HepG2 (cell line): ENCODE measurements at regions not wholly inside any gene's neighbourhood (a gene's known extent, or its start where the extent isn't known, plus 50 kb on each side); places are given as distances from the start of the nearest gene placed in this dataset.

Source experiments
- ATAC-seq: fragments of 200-7000 bp; cut with Tn5 transposase; 3 replicates; pipeline ENCODE4 v1.9.1; 2020; ENCODE audit warnings: mild to moderate bottlenecking, moderate library complexity
- BruUV-seq: library from RNA; stranded (reverse); fragments of 400-500 nt; replicated peaks from 2 replicates; lab custom pipeline; 2021; lab: Mats Ljungman, UMichigan
- CTCF ChIA-PET: fragments of 300-600 bp; formaldehyde crosslinking; extraction: SDS; loops from one replicate; lab custom pipeline; 2021; ENCODE audit warnings: low total read pairs, inconsistent platforms, low intra/inter-chr PET ratio; lab: Yijun Ruan, JAX
- POLR2A ChIA-PET: fragments of 350-600 bp; sonication (Branson Sonifier 250); formaldehyde crosslinking; loops from one replicate; lab custom pipeline; 2020; ENCODE audit warnings: antibody characterized with exemption, inconsistent platforms; lab: Yijun Ruan, JAX
- DNase-seq: peaks from one replicate; pipeline ENCODE4 v3.0.0-alpha.2; 2015; ENCODE audit warnings: low spot score
- FAIRE-seq: peaks from 3 replicates; lab custom pipeline; 2011; peaks lifted over from hg19 to GRCh38; lab: Jason Lieb, UNC
- H2AFZ ChIP-seq: one replicate; pipeline ENCODE4 v1.6.1; 2011; ENCODE audit warnings: low read length, inconsistent platforms
- H3K27ac ChIP-seq: fragments of 300-600 bp; 3 replicates; pipeline ENCODE4 v1.8.0; 2011; ENCODE audit warnings: mixed run types, mild to moderate bottlenecking, mixed read lengths, low read length, inconsistent platforms; ENCODE audit not compliant: insufficient read depth; ENCODE audit errors: extremely low read length
- H3K27me3 ChIP-seq, 2 experiments: fragments of 200-600 bp in 1 of 2; 2 replicates in 1 of 2; 3 replicates in 1 of 2; pipeline versions ENCODE4 v1.6.0 to v1.8.0; 2011; ENCODE audit warnings: low read length in 2 of 2, mild to moderate bottlenecking in 2 of 2, moderate library complexity in 2 of 2, inconsistent platforms in 1 of 2; ENCODE audit not compliant: insufficient read depth in 2 of 2, control insufficient read depth in 1 of 2
- H3K36me3 ChIP-seq, 2 experiments: fragments of 200-600 bp in 1 of 2; replicated peaks in 1 of 2; 2 replicates in 1 of 2; 3 replicates in 1 of 2; pipeline versions ENCODE4 v1.5.1 to v1.8.0; 2011; ENCODE audit warnings: low read length in 2 of 2, inconsistent platforms in 1 of 2; ENCODE audit not compliant: insufficient read depth in 2 of 2, control insufficient read depth in 1 of 2
- H3K4me1 ChIP-seq: 2 replicates; pipeline ENCODE4 v1.5.1; 2012; ENCODE audit warnings: low read length, inconsistent platforms; ENCODE audit not compliant: insufficient read depth
- H3K4me2 ChIP-seq: 2 replicates; pipeline ENCODE4 v1.6.0; 2011; ENCODE audit warnings: low read depth, low read length, inconsistent platforms
- H3K4me3 ChIP-seq, 3 experiments: fragments of 200-600 bp in 1 of 3; sonication (generic), shearing (Covaris generic) in 1 of 3; replicated peaks in 1 of 3; 2 replicates each; pipeline ENCODE4 v1.5.1; 2011 to 2016; ENCODE audit warnings: low read length in 3 of 3, inconsistent platforms in 2 of 3, low read depth in 2 of 3, mild to moderate bottlenecking in 2 of 3, control low read depth in 1 of 3, mixed read lengths in 1 of 3; ENCODE audit not compliant: insufficient read depth in 1 of 3
- H3K79me2 ChIP-seq: one replicate; pipeline ENCODE4 v1.6.1; 2011; ENCODE audit warnings: low read length, inconsistent platforms; ENCODE audit not compliant: insufficient read depth
- H3K9ac ChIP-seq: 2 replicates; pipeline ENCODE4 v1.6.0; 2011; ENCODE audit warnings: mild to moderate bottlenecking, low read depth, low read length, inconsistent platforms; ENCODE audit not compliant: insufficient read depth
- H3K9me3 ChIP-seq: 2 replicates; pipeline ENCODE4 v1.5.1; 2012; ENCODE audit warnings: mild to moderate bottlenecking, low read length
- H4K20me1 ChIP-seq: 2 replicates; pipeline ENCODE4 v1.6.0; 2011; ENCODE audit warnings: inconsistent platforms, mild to moderate bottlenecking, low read length, moderate library complexity; ENCODE audit not compliant: insufficient read depth
- ATF7 ChIP-seq, 2 experiments: fragments of 450-650 bp in 1 of 2; sonication (generic) in 1 of 2; formaldehyde crosslinking in 1 of 2; IDR thresholded peaks; 2 replicates each; pipeline versions ENCODE4 v1.4.0 to v1.6.1; 2016 to 2020; ENCODE audit warnings: antibody characterized with exemption in 1 of 2, mild to moderate bottlenecking in 1 of 2, missing genetic modification reagents in 1 of 2
- EZH2 ChIP-seq: conservative IDR thresholded peaks from 2 replicates; pipeline ENCODE4 v1.6.1; 2012; ENCODE audit warnings: mild to moderate bottlenecking, low read depth, low read length, moderate library complexity
- ZBTB21 ChIP-seq: sonication (generic); formaldehyde crosslinking; IDR thresholded peaks from 2 replicates; pipeline ENCODE4 v1.4.0; 2020; ENCODE audit warnings: missing genetic modification reagents
- ZFAT ChIP-seq: sonication (generic); formaldehyde crosslinking; conservative IDR thresholded peaks from 2 replicates; pipeline ENCODE4 v1.8.1; 2023; ENCODE audit warnings: missing genetic modification reagents, inconsistent platforms
- ZNF224 ChIP-seq: sonication (generic); formaldehyde crosslinking; IDR thresholded peaks from 2 replicates; pipeline ENCODE4 v1.5.0; 2020; ENCODE audit warnings: mild to moderate bottlenecking, missing genetic modification reagents
- ZNF564 ChIP-seq: sonication (generic); formaldehyde crosslinking; IDR thresholded peaks from 2 replicates; pipeline ENCODE4 v1.8.1; 2023; ENCODE audit warnings: mild to moderate bottlenecking, missing genetic modification reagents
- WGBS: methylation state at CpG from one replicate; pipeline ENCODE4 v1.1.6; 2017; ENCODE audit warnings: low lambda C conversion rate; 5-methylcytosine and 5-hydroxymethylcytosine counted together
- in situ Hi-C: cut with HindIII; loops from 2 replicates; pipeline ENCODE4 v1.10.0; 2017; ENCODE audit warnings: low pct_unique_long_range_greater_than_20kb; ENCODE audit not compliant: extremely low pct_ligation_motif_present
- intact Hi-C: fragments of 100-400 bp; cut with micrococcal nuclease; formaldehyde crosslinking; loops from one replicate; pipeline ENCODE4 v1.10.0; 2022; ENCODE audit not compliant: unreplicated experiment
- TF ChIP-seq, protein P1 (sequence below): IDR thresholded peaks from 2 replicates; pipeline ENCODE4 v1.6.1; 2016; ENCODE audit warnings: missing biosample characterization, missing genetic modification reagents, low read depth
- TF ChIP-seq, protein P2 (sequence below): sonication (generic); formaldehyde crosslinking; IDR thresholded peaks from 2 replicates; pipeline ENCODE4 v1.4.0; 2020; ENCODE audit warnings: mild to moderate bottlenecking, missing genetic modification reagents, borderline replicate concordance

DNA sequence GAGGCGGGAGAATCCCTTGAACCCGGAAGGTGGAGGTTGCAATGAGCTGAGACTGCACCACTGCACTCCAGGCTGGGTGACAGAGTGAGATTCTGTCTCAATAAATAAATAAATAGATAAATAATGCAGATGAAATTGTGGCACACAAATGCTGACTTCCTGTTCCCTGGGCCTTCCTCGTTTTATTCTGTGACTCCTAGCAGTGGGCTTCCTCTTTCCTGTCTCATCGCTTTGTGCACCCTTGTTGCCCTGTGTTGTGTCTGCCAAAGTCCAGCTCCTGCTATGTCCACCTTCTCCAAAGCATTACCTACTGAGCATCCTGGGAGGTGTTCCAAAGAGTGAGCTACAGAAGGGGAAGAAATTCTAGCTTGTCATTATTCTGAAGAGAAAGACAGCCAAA lies 100.2 kb upstream of the TIAM2 start:
- H3K27me3 ChIP-seq: no peaks in the 10 kb centered on the region
- no peaks in the 10 kb centered on the region for H4K20me1 ChIP-seq
- ChIA-PET CTCF (no interaction called here), POLR2A (no interaction called here)
- H3K4me1 ChIP-seq: peaks cover 30% of the 10 kb centered on the region
- no peaks in the 10 kb centered on the region for H3K9me3 ChIP-seq
- H3K4me2 ChIP-seq: no peak overlapping the region
- no peak overlapping the region for H3K9ac ChIP-seq
- DNase-seq (no peak), ATAC-seq (no peak), FAIRE-seq (no peak)
- H3K27ac ChIP-seq: no peak overlapping the region
- peaks cover 2 to 9% of the 10 kb centered on the region in 2 experiments; a peak in 3 of 5 replicates for H3K36me3 ChIP-seq
- H2AFZ ChIP-seq: no peak overlapping the region
- no peak for TF ChIP-seq ZBTB21 (CRISPR knock-in tag)
- TF ChIP-seq, protein P1, sequence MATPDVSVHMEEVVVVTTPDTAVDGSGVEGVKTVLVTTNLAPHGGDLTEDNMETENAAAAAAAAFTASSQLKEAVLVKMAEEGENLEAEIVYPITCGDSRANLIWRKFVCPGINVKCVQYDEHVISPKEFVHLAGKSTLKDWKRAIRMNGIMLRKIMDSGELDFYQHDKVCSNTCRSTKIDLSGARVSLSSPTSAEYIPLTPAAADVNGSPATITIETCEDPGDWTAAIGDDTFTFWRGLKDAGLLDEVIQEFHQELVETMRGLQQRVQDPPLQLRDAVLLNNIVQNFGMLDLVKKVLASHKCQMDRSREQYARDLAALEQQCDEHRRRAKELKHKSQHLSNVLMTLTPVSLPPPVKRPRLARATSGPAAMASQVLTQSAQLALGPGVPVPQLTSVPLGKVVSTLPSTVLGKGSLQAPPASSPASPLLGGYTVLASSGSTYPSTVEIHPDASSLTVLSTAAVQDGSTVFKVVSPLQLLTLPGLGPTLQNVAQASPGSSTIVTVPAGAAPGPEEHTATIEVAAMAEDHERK: no peak
- no peak for TF ChIP-seq ZNF564 (CRISPR knock-in tag)
- TF ChIP-seq ZFAT: no peak
- no peak for TF ChIP-seq ATF7 (IDR thresholded peaks at IDR 0.05)
- no peak for TF ChIP-seq ATF7 (CRISPR knock-in tag; IDR thresholded peaks at IDR 0.05)
- no peak for TF ChIP-seq ZNF224 (CRISPR knock-in tag)
- no peak for TF ChIP-seq EZH2
- TF ChIP-seq, protein P2, sequence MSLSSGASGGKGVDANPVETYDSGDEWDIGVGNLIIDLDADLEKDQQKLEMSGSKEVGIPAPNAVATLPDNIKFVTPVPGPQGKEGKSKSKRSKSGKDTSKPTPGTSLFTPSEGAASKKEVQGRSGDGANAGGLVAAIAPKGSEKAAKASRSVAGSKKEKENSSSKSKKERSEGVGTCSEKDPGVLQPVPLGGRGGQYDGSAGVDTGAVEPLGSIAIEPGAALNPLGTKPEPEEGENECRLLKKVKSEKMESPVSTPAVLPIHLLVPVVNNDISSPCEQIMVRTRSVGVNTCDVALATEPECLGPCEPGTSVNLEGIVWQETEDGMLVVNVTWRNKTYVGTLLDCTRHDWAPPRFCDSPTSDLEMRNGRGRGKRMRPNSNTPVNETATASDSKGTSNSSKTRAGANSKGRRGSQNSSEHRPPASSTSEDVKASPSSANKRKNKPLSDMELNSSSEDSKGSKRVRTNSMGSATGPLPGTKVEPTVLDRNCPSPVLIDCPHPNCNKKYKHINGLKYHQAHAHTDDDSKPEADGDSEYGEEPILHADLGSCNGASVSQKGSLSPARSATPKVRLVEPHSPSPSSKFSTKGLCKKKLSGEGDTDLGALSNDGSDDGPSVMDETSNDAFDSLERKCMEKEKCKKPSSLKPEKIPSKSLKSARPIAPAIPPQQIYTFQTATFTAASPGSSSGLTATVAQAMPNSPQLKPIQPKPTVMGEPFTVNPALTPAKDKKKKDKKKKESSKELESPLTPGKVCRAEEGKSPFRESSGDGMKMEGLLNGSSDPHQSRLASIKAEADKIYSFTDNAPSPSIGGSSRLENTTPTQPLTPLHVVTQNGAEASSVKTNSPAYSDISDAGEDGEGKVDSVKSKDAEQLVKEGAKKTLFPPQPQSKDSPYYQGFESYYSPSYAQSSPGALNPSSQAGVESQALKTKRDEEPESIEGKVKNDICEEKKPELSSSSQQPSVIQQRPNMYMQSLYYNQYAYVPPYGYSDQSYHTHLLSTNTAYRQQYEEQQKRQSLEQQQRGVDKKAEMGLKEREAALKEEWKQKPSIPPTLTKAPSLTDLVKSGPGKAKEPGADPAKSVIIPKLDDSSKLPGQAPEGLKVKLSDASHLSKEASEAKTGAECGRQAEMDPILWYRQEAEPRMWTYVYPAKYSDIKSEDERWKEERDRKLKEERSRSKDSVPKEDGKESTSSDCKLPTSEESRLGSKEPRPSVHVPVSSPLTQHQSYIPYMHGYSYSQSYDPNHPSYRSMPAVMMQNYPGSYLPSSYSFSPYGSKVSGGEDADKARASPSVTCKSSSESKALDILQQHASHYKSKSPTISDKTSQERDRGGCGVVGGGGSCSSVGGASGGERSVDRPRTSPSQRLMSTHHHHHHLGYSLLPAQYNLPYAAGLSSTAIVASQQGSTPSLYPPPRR (CRISPR knock-in tag): no peak
- intact Hi-C loops (no loop called here), in situ Hi-C loops (no loop called here)
- WGBS: 95% methylated on average over 4 of the region's 4 CpGs
- H3K79me2 ChIP-seq: no peaks in the 10 kb centered on the region
- BruUV-seq: no TSS peak
- H3K4me3 ChIP-seq: no peak overlapping the region
